ENCODE measurements at regions not wholly inside any gene's neighbourhood (a gene's known extent, or its start where the extent isn't known, plus 50 kb on each side); places are given as distances from the start of the nearest gene placed in this dataset.

GRCh38 chr18:39994498-39994897 lies 1960.5 kb upstream of the PIK3C3 start:
- Mint-ChIP-seq H3K27ac (no peak overlapping the region), H3K36me3 (no peaks in the 10 kb centered on the region), H3K27me3 (ENCODE audit: insufficient read depth, low read depth) (peaks cover 4% of the 10 kb centered on the region), H3K4me3 (no peak overlapping the region), H3K4me1 (peaks cover 24% of the 10 kb centered on the region), H3K9me3 (no peaks in the 10 kb centered on the region)
- Histone ChIP-seq H3K27me3 (no peaks in the 10 kb centered on the region), H3F3A (ENCODE audit: low read depth) (peaks cover 3% of the 10 kb centered on the region), H3K79me2 (ENCODE audit: low read depth) (no peaks in the 10 kb centered on the region), H3K9me3 (ENCODE audit: low read depth) (no peaks in the 10 kb centered on the region), H3K9ac (no peak overlapping the region), H2AFZ (replicated peaks) (no peak overlapping the region), H3K4me1 (peaks cover 41% of the 10 kb centered on the region), H4K20me1 (ENCODE audit: low read depth) (no peaks in the 10 kb centered on the region), H3K27ac (no peak overlapping the region), H3K4me2 (no peak overlapping the region), H3K4me3 (no peak overlapping the region), H3K36me3 (no peaks in the 10 kb centered on the region)
- DNase-seq (ENCODE audit: low spot score) = no peak
- TF ChIP-seq EZH2phosphoT487 (IDR thresholded peaks at IDR 0.05) (no peak), EZH2 (IDR thresholded peaks at IDR 0.05) (no peak)
- TF ChIP-seq, protein P1, sequence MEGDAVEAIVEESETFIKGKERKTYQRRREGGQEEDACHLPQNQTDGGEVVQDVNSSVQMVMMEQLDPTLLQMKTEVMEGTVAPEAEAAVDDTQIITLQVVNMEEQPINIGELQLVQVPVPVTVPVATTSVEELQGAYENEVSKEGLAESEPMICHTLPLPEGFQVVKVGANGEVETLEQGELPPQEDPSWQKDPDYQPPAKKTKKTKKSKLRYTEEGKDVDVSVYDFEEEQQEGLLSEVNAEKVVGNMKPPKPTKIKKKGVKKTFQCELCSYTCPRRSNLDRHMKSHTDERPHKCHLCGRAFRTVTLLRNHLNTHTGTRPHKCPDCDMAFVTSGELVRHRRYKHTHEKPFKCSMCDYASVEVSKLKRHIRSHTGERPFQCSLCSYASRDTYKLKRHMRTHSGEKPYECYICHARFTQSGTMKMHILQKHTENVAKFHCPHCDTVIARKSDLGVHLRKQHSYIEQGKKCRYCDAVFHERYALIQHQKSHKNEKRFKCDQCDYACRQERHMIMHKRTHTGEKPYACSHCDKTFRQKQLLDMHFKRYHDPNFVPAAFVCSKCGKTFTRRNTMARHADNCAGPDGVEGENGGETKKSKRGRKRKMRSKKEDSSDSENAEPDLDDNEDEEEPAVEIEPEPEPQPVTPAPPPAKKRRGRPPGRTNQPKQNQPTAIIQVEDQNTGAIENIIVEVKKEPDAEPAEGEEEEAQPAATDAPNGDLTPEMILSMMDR (IDR thresholded peaks at IDR 0.05) = no peak

DNA sequence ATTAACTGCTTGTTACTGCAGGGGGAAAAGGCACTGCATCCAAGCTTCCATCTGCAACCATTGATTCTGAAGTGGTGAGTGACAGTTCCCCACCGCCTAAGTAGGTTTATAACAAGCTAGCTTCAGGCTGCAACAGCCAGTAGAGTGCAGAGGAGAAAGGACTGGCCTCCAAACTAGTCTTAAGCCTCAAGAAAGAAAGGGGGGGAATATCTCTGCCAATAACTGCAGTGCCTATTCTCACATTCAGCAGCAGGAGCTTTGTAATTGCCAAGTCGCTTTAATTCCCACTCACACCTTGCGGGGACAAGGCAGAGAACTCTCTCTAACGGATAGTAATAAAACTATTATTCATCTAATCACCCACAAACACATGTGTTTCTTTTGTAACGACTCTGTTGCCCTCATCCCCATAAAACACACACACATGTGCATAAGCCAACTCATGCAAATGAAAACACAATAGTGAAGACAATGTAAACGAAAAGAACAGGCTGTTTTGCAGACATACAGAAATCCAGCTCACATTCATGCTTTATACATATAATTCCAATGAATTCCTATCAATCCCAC lies 1963.3 kb upstream of the PIK3C3 start:
- Histone ChIP-seq H2AFZ (replicated peaks) (peak overlapping the region; percentile 71), H3K4me1 (peaks cover 26% of the 10 kb centered on the region), H3K4me2 (no peak overlapping the region), H3K27me3 (no peaks in the 10 kb centered on the region), H3K27ac (no peak overlapping the region), H3K9me3 (ENCODE audit: low read depth) (no peaks in the 10 kb centered on the region), H3K79me2 (ENCODE audit: low read depth) (no peaks in the 10 kb centered on the region), H3F3A (ENCODE audit: low read depth) (no peaks in the 10 kb centered on the region), H3K9ac (no peak overlapping the region), H4K20me1 (ENCODE audit: low read depth) (no peaks in the 10 kb centered on the region), H3K36me3 (no peaks in the 10 kb centered on the region), H3K4me3 (no peak overlapping the region)
- Mint-ChIP-seq H3K9me3 (no peaks in the 10 kb centered on the region), H3K27me3 (ENCODE audit: insufficient read depth, low read depth) (peaks cover 4% of the 10 kb centered on the region), H3K4me1 (peaks cover 13% of the 10 kb centered on the region), H3K4me3 (no peak overlapping the region), H3K27ac (no peak overlapping the region), H3K36me3 (no peaks in the 10 kb centered on the region)
- no peak for TF ChIP-seq EZH2 (IDR thresholded peaks at IDR 0.05)
- no peak for TF ChIP-seq EZH2phosphoT487 (IDR thresholded peaks at IDR 0.05)
- TF ChIP-seq, protein P1 (IDR thresholded peaks at IDR 0.05) = no peak
- peak; percentile 44 for DNase-seq (ENCODE audit: low spot score)

GRCh38 chr18:39990540-39990939 lies 1964.5 kb upstream of the PIK3C3 start:
- no peaks in the 10 kb centered on the region for H3K9me3 Mint-ChIP-seq
- peak overlapping the region; percentile 27 for H3K4me2 ChIP-seq

DNA sequence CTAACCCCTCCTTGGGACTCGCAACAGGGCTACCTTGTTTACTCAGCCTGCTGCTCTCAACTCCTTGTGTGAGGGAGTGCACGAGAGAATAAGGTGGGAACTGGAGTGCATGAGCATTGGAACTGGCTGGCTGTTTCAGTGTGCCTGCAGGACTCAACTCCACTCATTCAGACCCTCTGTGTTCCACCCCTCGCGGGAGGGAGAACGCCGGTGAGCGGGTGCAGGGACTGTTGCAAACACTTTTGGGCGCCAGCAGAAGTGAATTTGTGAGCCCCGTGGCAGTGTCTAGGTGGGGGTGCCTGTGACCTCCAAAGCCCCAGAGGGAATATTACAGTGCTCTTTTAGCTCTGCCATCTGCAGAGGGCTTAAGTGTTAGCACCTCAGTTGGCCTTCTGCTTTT lies 1978.3 kb upstream of the PIK3C3 start:
- H3K9me3 ChIP-seq (ENCODE audit: low read depth) = no peaks in the 10 kb centered on the region
- no peak overlapping the region for H3K27ac Mint-ChIP-seq

More at GRCh38 chr18:39990540-39990939, 1964.5 kb upstream of the PIK3C3 start:
- no peaks in the 10 kb centered on the region for H3K9me3 ChIP-seq (ENCODE audit: low read depth)
- no peaks in the 10 kb centered on the region for H4K20me1 ChIP-seq (ENCODE audit: low read depth)
- H3K27me3 ChIP-seq = no peaks in the 10 kb centered on the region
- Mint-ChIP-seq H3K27me3 (ENCODE audit: insufficient read depth, low read depth) (peaks cover 2% of the 10 kb centered on the region), H3K4me1 (peaks cover 10% of the 10 kb centered on the region), H3K27ac (no peak overlapping the region), H3K4me3 (no peak overlapping the region), H3K36me3 (no peaks in the 10 kb centered on the region)
- TF ChIP-seq EZH2 (IDR thresholded peaks at IDR 0.05) = no peak
- peak; percentile 44 for TF ChIP-seq EZH2phosphoT487 (IDR thresholded peaks at IDR 0.05)
- no peak overlapping the region for H3K9ac ChIP-seq
- H3F3A ChIP-seq (ENCODE audit: low read depth) = no peaks in the 10 kb centered on the region
- H2AFZ ChIP-seq (replicated peaks) = peak overlapping the region; percentile 60
- DNase-seq (ENCODE audit: low spot score) = peak; percentile 43
- no peaks in the 10 kb centered on the region for H3K36me3 ChIP-seq
- H3K4me1 ChIP-seq = peaks cover 25% of the 10 kb centered on the region
- no peaks in the 10 kb centered on the region for H3K79me2 ChIP-seq (ENCODE audit: low read depth)
- no peak overlapping the region for H3K4me3 ChIP-seq
- no peak overlapping the region for H3K27ac ChIP-seq

More for the DNA sequence above, 1978.3 kb upstream of the PIK3C3 start:
- H3K4me3 ChIP-seq = no peak overlapping the region
- H3K4me1 ChIP-seq = no peaks in the 10 kb centered on the region
- H3K4me1 Mint-ChIP-seq = no peaks in the 10 kb centered on the region
- no peaks in the 10 kb centered on the region for H3K79me2 ChIP-seq (ENCODE audit: low read depth)
- H3K9me3 Mint-ChIP-seq = no peaks in the 10 kb centered on the region
- TF ChIP-seq EZH2phosphoT487 (IDR thresholded peaks at IDR 0.05) = no peak
- TF ChIP-seq, protein P1 (IDR thresholded peaks at IDR 0.05) = no peak
- TF ChIP-seq EZH2 (IDR thresholded peaks at IDR 0.05) = no peak
- H3K27me3 ChIP-seq = no peaks in the 10 kb centered on the region
- H2AFZ ChIP-seq (replicated peaks) = peak overlapping the region; percentile 12
- no peak overlapping the region for H3K4me2 ChIP-seq
- peaks cover 3% of the 10 kb centered on the region for H3F3A ChIP-seq (ENCODE audit: low read depth)
- no peaks in the 10 kb centered on the region for H4K20me1 ChIP-seq (ENCODE audit: low read depth)
- no peak for DNase-seq (ENCODE audit: low spot score)
- no peaks in the 10 kb centered on the region for H3K36me3 ChIP-seq
- H3K27ac ChIP-seq = no peak overlapping the region
- no peaks in the 10 kb centered on the region for H3K27me3 Mint-ChIP-seq (ENCODE audit: insufficient read depth, low read depth)
- no peak overlapping the region for H3K4me3 Mint-ChIP-seq
- H3K36me3 Mint-ChIP-seq = no peaks in the 10 kb centered on the region
- H3K9ac ChIP-seq = no peak overlapping the region
